Osteocyte (in vitro differentiated cells): ENCODE measurements at regions not wholly inside any gene's neighbourhood (a gene's known extent, or its start where the extent isn't known, plus 50 kb on each side); places are given as distances from the start of the nearest gene placed in this dataset.

Experiments
- DNase-seq: peaks from one replicate; pipeline ENCODE4 v3.0.0; 2021; ENCODE audit warnings: mixed read lengths; ENCODE audit not compliant: unreplicated experiment; ENCODE audit errors: extremely low spot score
- H3K27ac Mint-ChIP-seq: one replicate; pipeline ENCODE4 v1.8.0; 2021; ENCODE audit warnings: mild to moderate bottlenecking, mixed read lengths; ENCODE audit not compliant: unreplicated experiment
- H3K27me3 Mint-ChIP-seq: one replicate; pipeline ENCODE4 v1.8.0; 2021; ENCODE audit warnings: mixed read lengths; ENCODE audit not compliant: unreplicated experiment
- H3K36me3 Mint-ChIP-seq: one replicate; pipeline ENCODE4 v1.8.0; 2021; ENCODE audit warnings: mixed read lengths; ENCODE audit not compliant: unreplicated experiment
- H3K4me1 Mint-ChIP-seq: one replicate; pipeline ENCODE4 v1.8.0; 2021; ENCODE audit warnings: mixed read lengths; ENCODE audit not compliant: unreplicated experiment
- H3K4me3 Mint-ChIP-seq: one replicate; pipeline ENCODE4 v1.8.0; 2021; ENCODE audit warnings: mild to moderate bottlenecking, moderate library complexity, mixed read lengths; ENCODE audit not compliant: unreplicated experiment
- H3K9me3 Mint-ChIP-seq: one replicate; pipeline ENCODE4 v1.8.0; 2021; ENCODE audit warnings: mixed read lengths; ENCODE audit not compliant: unreplicated experiment
- TF ChIP-seq, protein P1 (sequence below): fragments of 200-600 bp; sonication (generic); IDR thresholded peaks from 2 replicates; pipeline ENCODE4 v1.5.0; 2021; ENCODE audit warnings: antibody characterized with exemption, mild to moderate bottlenecking, moderate library complexity

DNA sequence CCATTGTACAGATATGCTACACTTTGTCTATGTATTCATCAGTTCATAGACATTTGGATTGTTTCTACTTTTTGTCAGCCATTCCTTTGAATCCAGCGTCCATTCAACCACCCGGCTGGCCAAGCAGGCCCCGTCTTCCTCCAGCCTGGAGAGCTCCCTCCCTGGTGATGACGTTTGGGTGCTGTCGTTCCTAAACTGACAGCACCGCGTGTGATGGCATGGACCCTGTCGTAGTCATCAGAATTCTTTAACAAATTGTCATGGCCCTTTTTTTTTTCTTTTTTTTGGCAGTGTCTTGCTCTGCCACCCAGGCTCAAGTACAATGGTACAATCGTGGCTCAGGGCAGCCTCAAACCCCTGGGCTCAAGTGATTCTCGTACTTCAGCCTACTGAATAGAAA, 138.6 kb upstream of the ERRFI1 start:
- no peaks in the 10 kb centered on the region for H3K27me3 Mint-ChIP-seq
- no peak overlapping the region for H3K27ac Mint-ChIP-seq
- TF ChIP-seq, protein P1, sequence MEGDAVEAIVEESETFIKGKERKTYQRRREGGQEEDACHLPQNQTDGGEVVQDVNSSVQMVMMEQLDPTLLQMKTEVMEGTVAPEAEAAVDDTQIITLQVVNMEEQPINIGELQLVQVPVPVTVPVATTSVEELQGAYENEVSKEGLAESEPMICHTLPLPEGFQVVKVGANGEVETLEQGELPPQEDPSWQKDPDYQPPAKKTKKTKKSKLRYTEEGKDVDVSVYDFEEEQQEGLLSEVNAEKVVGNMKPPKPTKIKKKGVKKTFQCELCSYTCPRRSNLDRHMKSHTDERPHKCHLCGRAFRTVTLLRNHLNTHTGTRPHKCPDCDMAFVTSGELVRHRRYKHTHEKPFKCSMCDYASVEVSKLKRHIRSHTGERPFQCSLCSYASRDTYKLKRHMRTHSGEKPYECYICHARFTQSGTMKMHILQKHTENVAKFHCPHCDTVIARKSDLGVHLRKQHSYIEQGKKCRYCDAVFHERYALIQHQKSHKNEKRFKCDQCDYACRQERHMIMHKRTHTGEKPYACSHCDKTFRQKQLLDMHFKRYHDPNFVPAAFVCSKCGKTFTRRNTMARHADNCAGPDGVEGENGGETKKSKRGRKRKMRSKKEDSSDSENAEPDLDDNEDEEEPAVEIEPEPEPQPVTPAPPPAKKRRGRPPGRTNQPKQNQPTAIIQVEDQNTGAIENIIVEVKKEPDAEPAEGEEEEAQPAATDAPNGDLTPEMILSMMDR = no peak
- H3K4me3 Mint-ChIP-seq = no peak overlapping the region
- H3K9me3 Mint-ChIP-seq = no peaks in the 10 kb centered on the region
- H3K36me3 Mint-ChIP-seq = no peaks in the 10 kb centered on the region
- no peak for DNase-seq
- H3K4me1 Mint-ChIP-seq = peaks cover 8% of the 10 kb centered on the region

DNA sequence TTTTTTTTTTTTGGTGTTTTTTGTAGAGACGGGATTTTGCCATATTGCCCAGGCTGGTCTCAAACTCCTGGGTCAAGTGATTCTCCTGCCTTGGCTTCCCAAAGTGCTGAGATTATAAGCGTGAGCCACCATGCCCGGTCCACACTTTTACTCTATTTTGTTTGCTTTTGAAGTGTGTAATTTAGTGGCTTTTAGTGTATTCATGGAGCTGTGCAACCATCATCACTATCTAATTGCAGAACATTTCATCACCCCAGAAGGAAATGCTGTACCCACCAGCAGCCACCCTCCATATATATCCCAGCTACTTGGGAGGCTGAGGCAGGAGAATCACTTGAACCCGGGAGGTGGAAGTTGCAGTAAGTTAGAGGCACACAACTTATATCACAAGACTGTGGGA, 136.9 kb upstream of the ERRFI1 start:
- H3K36me3 Mint-ChIP-seq = no peaks in the 10 kb centered on the region
- H3K4me3 Mint-ChIP-seq = no peak overlapping the region
- no peak for DNase-seq
- no peaks in the 10 kb centered on the region for H3K27me3 Mint-ChIP-seq
- H3K27ac Mint-ChIP-seq = no peak overlapping the region
- TF ChIP-seq, protein P1 = no peak
- no peaks in the 10 kb centered on the region for H3K9me3 Mint-ChIP-seq
- H3K4me1 Mint-ChIP-seq = peaks cover 3% of the 10 kb centered on the region

DNA sequence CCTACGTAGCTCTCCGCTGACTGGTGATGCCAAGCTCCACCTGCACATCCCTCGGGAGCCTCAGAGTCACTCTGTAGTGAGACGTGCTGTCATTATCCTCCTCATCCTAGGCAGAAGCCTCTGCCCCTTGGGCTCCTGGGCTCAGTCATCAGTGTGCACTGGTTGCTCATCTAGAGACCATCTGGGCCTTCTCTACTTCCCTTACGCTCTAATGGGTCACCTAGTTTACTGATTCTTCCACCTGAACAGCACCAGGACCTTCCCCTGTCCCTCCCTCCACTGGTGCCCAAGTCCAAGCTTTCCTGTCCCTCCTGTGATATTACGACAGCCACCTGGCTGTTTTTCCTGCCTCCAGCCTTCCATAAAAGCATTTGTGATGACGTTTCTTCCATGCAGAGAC, 136.1 kb upstream of the ERRFI1 start:
- Mint-ChIP-seq H3K4me1 (peaks cover 3% of the 10 kb centered on the region), H3K27me3 (no peaks in the 10 kb centered on the region), H3K27ac (no peak overlapping the region), H3K36me3 (no peaks in the 10 kb centered on the region), H3K9me3 (no peaks in the 10 kb centered on the region), H3K4me3 (no peak overlapping the region)
- no peak for DNase-seq
- TF ChIP-seq, protein P1 = no peak

DNA sequence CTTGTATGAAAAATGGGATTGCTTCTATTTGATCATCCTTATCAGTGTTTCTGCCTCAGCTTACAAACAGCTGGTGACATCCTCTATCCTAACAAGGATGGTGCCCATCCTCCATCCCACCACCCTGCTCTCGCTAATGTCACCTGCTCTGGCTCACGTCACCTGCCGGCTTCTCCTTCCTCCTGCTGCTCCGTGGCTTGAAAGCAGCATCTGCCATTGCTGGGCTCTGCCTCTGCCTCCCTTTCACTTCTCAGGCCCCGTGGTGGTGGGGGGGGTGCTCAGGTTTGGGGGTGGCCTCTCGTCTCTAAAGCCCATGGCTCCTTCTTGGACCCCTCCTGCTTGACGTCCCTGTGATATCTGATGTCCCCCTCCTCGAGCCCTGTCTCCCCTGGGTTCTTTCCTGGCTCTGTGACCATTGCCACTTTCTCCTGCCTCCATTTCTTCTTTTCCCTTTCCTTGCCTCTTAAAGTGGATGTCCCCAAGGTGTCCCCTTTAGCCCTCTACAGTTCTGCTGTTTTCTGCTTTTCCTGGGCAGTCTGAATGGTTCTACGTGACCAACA, 135.5 kb upstream of the ERRFI1 start:
- Mint-ChIP-seq H3K36me3 (no peaks in the 10 kb centered on the region), H3K4me1 (peaks cover 3% of the 10 kb centered on the region), H3K9me3 (no peaks in the 10 kb centered on the region), H3K27me3 (no peaks in the 10 kb centered on the region), H3K4me3 (no peak overlapping the region), H3K27ac (no peak overlapping the region)
- TF ChIP-seq, protein P1 = no peak
- no peak for DNase-seq

DNA sequence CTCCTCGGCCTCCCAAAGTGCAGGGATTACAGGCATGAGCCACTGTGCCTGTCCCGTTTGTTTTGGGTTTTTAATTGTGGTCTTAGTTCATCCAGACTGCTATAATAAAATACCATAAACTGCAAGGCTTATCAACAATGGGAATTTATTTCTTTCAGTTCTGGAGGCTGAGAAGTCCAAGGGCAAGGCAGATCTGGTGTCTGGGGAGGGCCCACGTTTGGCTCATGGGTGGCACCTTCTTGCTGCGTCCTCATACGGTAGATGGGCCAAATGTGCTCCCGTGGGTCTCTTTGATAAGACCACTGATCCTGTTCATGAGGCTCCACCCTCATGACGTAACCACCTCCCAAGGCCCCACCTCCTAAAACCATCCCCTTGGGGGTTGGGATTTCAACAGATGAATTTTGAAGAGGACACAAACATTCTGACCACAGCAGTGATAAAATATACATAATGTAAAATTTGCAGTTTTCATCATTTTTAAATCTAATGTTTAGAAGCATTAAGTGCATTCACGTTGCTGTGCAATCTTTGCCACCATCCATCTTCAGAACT, 133.4 kb upstream of the ERRFI1 start:
- TF ChIP-seq, protein P1 = no peak
- no peak for DNase-seq
- no peaks in the 10 kb centered on the region for H3K36me3 Mint-ChIP-seq
- no peaks in the 10 kb centered on the region for H3K27me3 Mint-ChIP-seq
- no peaks in the 10 kb centered on the region for H3K9me3 Mint-ChIP-seq
- H3K27ac Mint-ChIP-seq = no peak overlapping the region
- peaks cover 5% of the 10 kb centered on the region for H3K4me1 Mint-ChIP-seq
- no peak overlapping the region for H3K4me3 Mint-ChIP-seq
